H4 (cell line): ENCODE measurements at regions not wholly inside any gene's neighbourhood (a gene's known extent, or its start where the extent isn't known, plus 50 kb on each side); places are given as distances from the start of the nearest gene placed in this dataset.

Experiments
- DNase-seq: peaks from one replicate; pipeline ENCODE4 v3.0.0-alpha.2; 2015; ENCODE audit warnings: low spot score

DNA sequence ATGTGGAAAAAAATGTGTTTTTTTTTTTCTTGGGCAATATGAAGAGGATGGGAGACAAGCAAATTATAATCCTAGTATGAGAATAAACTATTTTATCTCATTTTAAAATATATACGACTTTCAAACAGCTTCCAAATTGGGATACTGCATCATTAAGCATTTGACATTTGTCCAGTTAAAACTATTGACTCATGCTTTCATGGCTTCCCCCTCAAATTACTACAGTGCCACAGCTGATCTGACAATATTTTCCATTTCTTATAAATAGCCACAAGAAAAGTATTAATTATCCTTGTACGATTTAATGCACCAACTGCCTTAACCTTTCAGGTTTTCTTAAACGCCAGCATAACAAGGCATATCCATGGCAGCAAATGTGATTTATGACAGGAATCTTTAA lies 1134.8 kb upstream of the ZEB2 start:
- no peak for DNase-seq

DNA sequence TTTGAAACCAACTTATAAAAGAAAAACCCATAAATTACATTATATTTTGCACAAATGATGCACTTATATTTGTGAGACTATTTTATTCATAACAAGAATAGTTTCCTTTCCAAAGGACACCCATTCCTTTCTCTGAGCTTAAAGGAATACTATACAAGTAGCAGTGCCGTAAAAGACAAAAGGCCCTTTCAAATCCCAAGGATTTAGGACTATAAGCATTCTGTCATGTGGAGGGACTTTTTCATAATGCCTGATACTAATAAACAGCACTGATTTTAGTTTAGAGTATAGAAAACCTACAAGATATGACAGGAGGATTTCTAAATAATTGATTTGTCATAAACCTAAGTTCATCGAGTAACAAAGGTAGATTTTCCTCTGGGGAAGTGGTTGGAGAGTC lies 1134.2 kb upstream of the ZEB2 start:
- no peak for DNase-seq

DNA sequence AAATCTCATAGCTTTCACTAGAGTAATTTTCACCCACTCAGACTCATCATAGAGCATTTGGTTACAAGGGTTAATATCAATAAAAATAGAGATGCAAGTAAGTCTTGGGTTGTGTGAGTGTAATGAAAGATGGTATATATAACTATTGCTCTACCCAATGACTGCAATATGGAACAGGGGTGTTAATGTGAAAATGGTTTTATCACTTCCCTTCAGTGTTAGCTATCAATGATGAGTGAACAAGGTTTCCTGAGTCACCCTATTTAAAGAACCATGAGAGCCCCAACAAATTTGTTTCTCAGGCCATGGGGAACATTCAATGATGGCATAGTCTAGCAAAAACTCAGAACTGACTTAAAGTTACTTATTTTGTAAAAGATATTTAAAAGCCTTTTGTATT lies 1133.6 kb upstream of the ZEB2 start:
- DNase-seq = no peak

DNA sequence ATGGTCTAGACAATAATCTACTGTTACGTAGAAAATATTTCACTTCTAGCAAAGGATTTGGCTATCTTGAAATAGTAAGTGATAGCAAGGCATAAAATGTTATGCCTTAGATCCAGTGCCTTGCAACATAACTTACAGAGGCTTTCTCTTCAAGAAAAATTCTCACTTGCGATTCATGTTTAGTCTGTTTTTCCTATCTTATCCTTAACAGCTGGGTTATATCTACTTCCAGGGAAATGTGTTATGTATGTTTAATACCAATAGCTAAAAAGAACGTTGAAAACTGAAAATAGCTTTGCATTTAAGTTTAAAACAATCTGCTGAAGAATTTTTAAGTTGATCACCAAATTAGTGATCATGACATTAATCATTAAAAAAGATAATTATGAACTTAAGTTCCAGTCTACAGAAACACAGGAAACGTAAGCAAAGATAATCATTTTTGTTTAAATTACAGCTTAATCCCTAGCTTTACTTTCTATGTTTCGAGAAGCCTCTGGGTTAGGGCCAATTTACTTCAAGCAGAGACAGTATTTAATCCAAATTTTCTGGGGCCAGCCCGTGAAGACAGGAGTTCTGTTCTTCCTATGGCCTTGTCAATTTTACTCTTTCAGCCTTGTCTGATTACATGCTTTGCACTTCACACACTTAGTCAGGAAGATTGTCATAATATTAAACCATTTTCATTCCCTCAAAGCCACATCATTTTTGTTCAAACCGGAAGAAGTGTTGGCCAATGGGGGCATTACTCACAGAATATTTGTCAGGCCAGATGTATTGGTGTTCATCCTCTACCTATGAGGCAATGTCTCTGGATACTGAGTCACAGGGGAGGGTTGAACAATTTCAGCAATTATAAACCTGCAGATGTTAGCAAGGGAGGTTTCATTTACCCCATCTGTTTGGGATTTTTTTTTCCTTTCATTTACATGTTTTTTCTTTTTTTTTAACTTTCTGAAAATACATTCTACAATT lies 1132.9 kb upstream of the ZEB2 start:
- peak; percentile 8 for DNase-seq

DNA sequence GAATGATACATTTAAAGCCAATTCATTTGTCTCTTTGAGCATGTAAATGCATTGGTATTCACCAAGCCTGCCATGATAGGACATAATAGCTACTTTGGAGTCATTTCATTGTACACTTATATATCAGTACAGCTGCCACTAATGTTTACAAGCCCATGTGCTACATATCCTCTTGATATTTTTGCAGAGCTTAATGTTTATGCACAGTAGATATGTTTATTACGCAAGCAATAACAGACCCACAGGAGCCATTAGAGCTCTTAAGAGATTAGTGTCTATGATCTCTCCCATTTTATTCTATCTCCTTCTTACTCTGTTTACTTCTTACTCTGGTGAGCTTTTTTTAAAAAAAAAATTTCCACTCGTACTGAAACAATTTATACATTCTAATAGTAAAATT lies 1132.1 kb upstream of the ZEB2 start:
- DNase-seq = no peak

DNA sequence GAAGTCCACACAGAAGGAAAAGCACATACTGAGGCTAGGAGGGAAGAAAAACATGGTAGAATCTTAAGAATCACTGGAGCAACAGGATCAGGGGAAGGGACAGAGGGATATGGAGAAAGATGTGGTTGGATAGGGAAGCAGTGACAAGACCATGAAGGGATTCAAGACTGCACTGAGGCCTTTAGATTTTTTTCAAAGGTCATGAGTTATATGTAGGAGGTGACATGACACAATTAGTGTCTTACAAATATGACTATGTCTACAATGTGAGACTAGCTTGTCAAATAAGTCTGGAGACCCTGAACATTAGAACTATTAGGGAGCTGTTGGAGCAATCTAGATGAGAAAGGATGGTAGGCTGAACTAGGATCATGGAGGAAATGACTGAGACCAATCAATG lies 1130.3 kb upstream of the ZEB2 start:
- DNase-seq = no peak

DNA sequence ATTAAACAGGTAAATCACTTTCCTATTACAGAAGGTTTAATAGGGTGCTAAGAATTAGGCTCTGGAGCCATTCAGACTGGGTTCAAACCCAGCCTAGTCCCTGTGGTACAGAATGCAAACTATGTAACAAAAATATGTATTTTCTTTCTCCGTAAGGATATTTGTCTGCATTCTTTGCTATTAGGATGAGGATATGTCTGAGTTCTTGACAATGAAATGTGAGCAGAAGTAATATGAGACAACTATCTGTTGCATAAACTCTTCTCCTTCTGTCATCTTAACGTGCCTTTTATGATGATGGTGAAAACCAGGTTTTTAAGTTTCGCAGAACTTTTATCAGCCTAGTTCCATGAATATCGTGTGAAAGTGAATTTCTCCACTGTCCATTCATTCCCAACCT lies 1129.1 kb upstream of the ZEB2 start:
- no peak for DNase-seq

DNA sequence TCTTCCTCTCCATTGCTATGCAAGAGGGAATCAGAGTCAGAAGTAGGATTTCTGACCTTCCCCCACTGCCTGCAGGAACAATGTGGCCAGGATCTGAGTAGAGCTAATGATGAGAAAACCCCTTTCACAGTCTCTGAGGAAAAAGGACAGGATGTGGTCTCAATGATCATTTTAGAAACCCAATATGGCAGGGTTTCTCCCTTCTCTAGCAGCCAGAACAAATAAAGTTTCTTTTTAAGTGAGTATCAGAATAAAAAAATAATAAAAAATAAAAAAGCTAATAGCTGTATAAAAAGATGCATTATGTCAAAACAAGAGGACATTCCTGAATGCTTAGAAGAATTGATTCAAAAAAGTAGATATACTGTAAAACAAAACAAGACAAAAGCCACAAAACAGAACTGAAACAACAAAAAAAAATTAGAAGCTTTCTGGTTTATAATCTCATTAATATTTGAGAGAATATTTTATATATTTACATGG lies 1124.9 kb upstream of the ZEB2 start:
- no peak for DNase-seq

DNA sequence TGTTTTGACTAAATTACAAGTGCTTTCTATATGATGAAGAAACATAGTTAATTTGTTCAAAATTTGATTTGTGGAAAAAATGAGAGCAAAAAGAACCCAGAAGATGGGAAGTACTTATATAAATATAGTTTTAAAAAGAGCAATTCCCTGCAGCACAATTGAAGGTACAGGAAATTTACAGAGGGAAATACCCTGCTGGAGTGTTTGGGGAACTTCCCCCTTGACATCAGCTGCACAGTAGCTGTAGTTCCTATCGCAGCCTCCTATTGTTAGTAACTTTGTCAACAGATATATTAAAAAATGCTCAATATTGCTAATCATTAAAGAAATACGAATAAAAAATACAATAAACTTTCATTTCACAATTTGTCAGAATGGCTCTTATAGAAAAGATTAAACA lies 1118.8 kb upstream of the ZEB2 start:
- DNase-seq = no peak

DNA sequence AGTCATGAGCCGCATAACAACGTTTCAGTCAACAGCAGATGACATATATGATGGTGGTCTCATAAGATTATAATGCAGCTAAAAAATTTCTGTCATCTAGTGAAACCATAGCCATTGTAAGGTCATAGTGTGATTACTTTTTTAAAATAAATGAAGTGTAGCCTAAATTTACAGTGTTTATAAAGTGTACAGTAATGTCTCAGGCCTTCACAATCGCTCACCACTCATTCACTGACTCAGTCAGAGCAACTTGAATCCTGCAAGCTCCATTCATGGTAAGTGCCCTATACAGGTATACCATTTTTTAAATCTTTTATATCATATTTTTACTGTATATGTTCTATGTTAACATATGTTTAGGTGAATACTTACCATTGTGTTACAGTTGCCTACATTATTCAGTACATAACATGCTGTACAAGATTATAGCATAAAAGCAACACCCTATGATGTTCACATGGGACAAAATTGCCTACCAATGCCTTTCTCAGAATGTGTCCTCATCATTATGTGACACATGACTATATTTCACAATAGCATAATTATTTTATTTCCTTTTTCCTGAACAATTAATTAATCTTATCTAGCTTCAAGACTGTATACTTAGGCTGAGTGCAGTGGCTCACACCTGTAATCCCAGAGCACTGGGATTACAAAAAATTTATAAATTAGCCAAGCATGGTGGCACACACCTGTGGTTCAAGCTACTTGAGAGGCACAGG lies 1115.9 kb upstream of the ZEB2 start:
- no peak for DNase-seq

DNA sequence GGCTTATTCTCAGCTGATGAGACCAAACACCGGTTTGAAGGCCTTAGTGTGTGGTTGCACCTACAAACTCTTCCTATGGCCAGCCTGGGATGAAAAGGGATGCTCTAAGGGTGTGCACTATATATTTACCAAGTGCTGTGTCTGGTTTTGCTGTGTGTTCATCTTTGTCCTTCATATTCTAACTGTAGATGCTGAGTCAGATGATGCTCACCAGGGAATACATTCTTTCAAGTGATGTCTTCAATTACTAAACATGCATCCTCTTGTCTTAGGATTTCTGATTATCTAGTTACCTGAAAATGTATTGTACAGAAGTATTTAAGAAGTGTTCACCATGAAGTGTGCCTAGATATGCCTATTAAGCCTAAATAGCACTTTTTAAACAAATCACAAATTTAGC lies 1111.6 kb upstream of the ZEB2 start:
- no peak for DNase-seq

DNA sequence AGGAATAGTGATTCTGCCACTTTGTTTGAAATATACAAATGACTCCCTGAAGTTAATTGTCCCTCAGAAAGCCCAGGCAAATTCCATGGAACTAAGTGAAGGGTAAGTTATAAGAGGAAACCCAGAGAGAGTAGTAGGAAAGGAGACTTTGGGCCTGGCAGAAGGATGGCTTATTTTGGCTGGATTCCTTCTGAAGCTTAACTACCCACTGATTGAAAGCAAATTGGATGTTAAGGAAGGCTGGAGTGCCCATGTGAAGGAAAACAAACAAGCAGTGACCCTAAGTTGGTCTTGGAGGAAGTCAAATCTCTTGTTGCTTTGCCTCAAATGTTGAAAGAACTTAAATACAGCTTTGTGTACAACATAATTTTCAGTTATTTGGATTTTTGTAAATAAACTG lies 1106.4 kb upstream of the ZEB2 start:
- DNase-seq = no peak

DNA sequence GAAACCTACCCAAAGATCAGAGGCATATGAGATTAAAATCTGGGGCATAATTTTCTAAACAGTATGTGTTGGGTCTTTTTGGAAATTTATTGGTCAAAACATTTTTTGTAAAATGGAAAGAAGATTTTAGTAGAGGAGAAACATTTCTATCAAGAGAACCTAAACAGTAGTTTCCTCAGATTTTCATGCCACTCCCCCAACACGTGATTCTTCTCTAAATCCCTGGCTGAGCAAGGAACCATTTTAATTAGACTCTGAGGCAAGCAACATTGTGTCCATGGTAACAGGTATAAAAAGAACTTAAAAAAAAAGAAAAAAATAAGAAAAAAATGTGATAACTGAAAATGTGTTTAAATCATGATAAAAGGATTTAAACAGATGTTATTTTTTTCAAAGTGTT lies 1105.2 kb upstream of the ZEB2 start:
- DNase-seq = no peak

DNA sequence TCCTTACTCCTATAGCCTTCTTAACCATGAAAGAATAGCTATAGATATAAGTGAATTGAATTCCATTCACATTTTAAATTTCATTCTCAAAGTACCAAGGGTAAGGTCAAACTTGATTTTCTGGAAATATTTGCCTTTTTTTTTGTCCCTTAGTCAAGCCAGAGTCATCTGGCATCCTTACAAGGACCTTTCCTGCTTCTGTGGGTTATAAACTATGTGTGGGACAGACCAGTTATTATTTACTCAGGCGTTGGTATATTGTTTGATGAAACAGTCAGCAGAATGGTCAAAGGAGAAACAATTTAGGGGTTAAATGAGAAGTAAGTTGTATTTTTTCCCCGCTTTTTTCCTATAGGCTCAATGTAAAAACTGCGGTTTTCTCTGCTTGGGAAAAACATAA lies 1103.2 kb upstream of the ZEB2 start:
- DNase-seq = peak; percentile 21

DNA sequence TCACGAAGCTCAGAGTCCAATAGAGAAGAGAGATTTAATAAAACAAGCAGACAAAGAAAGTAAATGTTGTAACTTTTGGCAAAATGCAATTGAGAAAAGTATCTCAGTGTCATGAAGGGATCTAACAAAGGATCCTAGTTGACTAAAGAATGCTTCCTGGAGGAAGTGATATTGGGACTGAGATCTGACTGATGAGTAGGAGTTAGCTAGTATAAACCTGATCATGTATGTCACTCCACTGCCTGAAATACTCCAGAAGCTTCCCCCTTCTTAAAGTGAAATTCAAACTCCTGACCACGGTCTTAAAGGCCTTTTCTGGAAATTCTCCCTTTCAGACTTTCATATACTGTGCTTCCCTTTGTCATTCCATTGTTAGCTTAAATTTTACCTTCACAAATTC lies 1102.4 kb upstream of the ZEB2 start:
- no peak for DNase-seq

DNA sequence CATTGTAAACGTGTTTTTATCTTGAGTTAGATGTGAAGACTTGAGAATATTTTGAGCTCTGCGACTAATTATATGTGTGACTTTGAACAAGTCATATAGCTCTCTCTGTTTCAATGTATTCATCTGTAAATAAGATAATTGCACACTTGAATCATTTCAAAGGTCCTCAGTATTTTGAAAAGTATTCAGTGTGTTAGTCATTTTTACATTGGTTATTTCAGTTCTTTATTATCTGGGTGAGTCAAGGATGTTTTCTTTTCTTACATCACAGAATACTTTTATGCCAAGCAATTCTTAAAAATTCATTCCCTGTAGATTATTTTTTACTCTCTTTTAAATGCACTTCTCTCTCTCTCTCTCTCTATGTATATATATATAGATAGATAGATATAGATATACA lies 1098.0 kb upstream of the ZEB2 start:
- no peak for DNase-seq

DNA sequence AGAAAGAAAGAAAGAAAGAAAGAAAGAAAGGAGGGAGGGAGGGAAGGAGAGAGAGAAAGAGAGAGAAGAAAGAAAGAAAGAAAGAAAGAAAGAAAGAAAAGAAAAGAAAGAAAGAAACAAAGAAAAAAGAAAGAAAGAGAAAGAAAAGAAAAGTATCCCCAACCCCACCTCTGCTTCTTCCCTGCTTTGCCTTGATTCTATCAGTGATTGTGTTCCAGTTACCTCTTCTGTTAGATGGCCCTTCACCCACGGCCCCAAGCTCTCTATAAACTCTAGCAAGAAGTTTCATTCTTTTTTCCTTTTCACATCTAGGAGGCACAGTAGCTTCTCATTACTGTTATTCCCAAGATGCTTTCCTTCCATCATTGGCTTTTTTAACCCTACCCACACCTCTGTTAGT lies 1097.5 kb upstream of the ZEB2 start:
- DNase-seq = no peak

DNA sequence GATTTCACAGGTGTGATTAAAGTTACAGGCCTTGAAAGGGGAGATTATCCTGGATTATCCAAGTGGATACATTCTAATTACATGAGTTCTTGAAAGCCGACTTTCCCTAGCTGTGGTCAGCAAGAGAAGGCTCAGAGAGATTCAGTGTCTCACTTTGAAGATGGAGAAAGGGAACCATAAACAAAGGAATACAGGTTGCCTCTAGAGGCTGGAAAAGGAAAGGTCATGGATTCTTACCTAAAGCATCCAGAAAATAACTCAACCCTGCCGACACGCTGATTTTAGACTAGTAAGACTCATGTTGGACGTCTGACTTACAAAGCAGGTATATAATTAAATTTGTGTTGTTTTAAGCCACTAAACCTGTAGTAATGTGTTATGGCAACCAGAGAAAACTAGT lies 1095.7 kb upstream of the ZEB2 start:
- no peak for DNase-seq

DNA sequence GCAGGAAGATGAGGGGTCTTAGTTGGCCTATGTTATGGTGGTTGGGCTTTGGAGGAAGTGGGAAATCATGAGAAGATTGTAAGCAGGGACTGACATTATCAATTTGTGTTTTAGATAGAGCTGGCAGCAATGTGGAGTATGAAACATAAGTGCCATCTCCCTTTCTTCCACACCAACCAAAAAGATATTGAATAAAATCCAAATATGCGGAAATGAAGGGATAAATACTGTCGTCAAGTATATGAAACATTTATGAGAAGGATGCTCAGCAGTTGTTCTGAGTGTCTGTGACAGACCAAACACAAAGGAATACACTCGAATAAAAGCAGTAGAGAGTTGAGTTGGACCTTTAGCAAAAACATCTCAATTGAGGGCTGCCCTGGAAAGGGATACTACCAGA lies 1090.0 kb upstream of the ZEB2 start:
- no peak for DNase-seq

DNA sequence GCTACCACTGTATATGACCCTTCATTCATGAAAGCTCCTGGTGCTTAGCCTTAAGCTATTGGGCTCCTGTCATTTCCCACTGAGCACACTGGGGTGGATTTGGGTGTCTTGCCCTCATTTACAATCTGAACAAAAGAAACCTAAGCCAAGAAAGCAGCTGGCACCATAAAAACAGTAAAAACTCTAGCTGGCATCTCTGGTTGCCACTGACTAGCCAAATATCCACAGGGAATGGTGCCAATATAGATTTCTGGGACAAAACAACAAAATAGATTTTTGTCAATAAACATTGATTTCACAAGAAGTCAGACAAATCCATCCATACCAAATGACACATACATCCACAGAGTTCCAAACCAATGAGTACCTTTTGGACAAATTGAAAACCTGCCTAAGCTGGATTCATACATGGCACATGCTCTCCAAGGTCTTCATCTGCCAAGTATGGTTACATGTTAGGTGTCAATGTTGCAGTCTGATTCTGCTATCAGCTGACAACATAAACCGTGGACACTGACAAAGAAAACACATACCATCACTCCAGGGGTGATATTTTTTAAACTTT lies 1081.5 kb upstream of the ZEB2 start:
- DNase-seq = no peak

DNA sequence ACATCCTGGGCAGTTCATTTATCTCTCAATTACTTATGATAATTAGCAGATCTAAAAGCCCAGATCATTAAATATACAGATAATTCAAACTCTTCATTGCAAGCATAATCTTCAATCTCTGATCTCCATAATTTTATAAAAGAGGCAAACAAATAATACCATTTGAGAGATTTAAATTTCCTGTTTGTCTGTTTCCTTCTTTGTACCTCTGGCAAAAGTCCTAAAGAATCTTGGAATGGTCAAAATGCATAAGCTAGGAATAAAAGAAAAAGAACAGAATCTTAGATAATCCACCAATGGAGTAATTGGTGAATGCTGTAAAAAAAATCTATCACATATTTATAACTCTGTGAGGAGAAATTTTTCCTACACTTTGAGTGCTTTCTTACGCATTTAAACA lies 1080.9 kb upstream of the ZEB2 start:
- DNase-seq = no peak

DNA sequence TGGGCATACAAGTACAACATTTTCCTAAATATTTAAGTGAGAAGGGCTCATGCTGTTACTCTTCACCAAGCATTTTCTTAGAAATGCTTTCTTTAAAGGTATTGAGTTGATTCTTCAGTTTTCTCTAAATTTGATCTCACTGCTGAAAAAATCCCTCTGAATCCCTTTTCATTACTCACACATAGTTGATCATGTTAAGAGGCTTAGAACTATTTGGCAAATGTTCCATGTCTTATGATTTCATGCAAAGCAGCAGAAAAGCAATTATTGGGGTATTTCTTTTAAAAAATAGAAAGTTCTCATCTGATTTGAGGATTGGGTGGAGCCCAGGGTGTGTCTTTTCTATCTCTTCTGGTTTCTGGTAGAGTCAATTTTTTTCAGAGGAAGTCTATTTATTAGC lies 1079.8 kb upstream of the ZEB2 start:
- no peak for DNase-seq

DNA sequence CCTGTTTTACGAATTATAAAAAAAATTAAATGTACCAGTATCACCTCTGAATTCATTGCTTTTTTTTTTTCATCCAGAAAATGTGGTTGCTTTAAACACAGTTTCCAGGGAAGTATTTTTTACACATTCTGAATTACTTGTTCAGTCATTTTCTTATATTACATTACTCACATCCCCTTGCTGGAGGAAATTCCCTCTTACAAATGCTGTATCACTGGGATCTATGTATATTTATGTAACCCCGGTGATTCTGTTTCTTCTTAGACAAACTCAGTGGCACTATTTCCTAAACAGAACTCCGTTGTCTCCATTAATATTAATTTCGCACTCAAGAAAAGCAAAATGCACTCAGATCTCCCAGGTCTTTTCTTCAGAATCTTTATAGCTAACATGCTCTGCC lies 1078.5 kb upstream of the ZEB2 start:
- DNase-seq = no peak
